IMR-90 (cell line): ENCODE measurements at regions not wholly inside any gene's neighbourhood (a gene's known extent, or its start where the extent isn't known, plus 50 kb on each side); places are given as distances from the start of the nearest gene placed in this dataset.

Experiments used
- ATAC-seq: fragments of 200-7000 bp; cut with Tn5 transposase; 2 replicates; pipeline ENCODE4 v1.9.1; 2020; ENCODE audit warnings: low read depth, mild to moderate bottlenecking, moderate library complexity
- BruUV-seq: library from RNA; stranded (reverse); fragments of 400-500 nt; replicated peaks from 2 replicates; lab custom pipeline; 2021; lab: Mats Ljungman, UMichigan
- CTCF ChIA-PET: fragments of 300-600 bp; formaldehyde crosslinking; extraction: SDS; loops from one replicate; lab custom pipeline; 2021; ENCODE audit warnings: antibody characterized with exemption; lab: Yijun Ruan, JAX
- POLR2A ChIA-PET: fragments of 300-600 bp; sonication (Branson Sonifier 250); formaldehyde crosslinking; loops from one replicate; lab custom pipeline; 2022; ENCODE audit warnings: antibody characterized with exemption; ENCODE audit not compliant: unreplicated experiment; lab: Charles Lee
- DNase-seq: peaks from one replicate; pipeline ENCODE4 v3.0.0; 2013
- H2AFZ ChIP-seq: replicated peaks from 2 replicates; pipeline ENCODE3; 2013; ENCODE audit warnings: low read length, mild to moderate bottlenecking; ENCODE audit not compliant: poor library complexity
- H2AK5ac ChIP-seq: 2 replicates; pipeline ENCODE4 v1.6.1; 2013; ENCODE audit warnings: low read depth, low read length, inconsistent platforms
- H2AK9ac ChIP-seq: replicated peaks from 2 replicates; pipeline ENCODE3; 2013; ENCODE audit warnings: mild to moderate bottlenecking, low read depth, low read length, moderate library complexity; ENCODE audit not compliant: poor library complexity
- H2BK120ac ChIP-seq: 2 replicates; pipeline ENCODE4 v1.6.1; 2013; ENCODE audit warnings: low read depth, low read length, inconsistent platforms
- H2BK15ac ChIP-seq: 3 replicates; pipeline ENCODE4 v1.6.1; 2013; ENCODE audit warnings: low read depth, low read length, inconsistent platforms
- H2BK20ac ChIP-seq: 2 replicates; pipeline ENCODE4 v1.6.1; 2013; ENCODE audit warnings: low read depth, mild to moderate bottlenecking, inconsistent platforms, low read length, moderate library complexity
- H2BK5ac ChIP-seq: 2 replicates; pipeline ENCODE4 v1.6.1; 2013; ENCODE audit warnings: mild to moderate bottlenecking, low read depth, low read length, inconsistent platforms; ENCODE audit not compliant: poor library complexity, severe bottlenecking
- H3K14ac ChIP-seq: replicated peaks from 2 replicates; pipeline ENCODE4 v1.6.1; 2013; ENCODE audit warnings: low read depth, low read length, inconsistent platforms
- H3K18ac ChIP-seq: 2 replicates; pipeline ENCODE4 v1.6.1; 2013; ENCODE audit warnings: low read depth, low read length, control low read depth
- H3K23ac ChIP-seq: 2 replicates; pipeline ENCODE4 v1.6.1; 2013; ENCODE audit warnings: low read depth, low read length, inconsistent platforms
- H3K27ac ChIP-seq: 2 replicates; pipeline ENCODE4 v1.5.1; 2013; ENCODE audit warnings: mild to moderate bottlenecking, control low read depth, low read length; ENCODE audit not compliant: insufficient read depth
- H3K27me3 ChIP-seq: 2 replicates; pipeline ENCODE4 v1.6.1; 2013; ENCODE audit warnings: low read length; ENCODE audit not compliant: control insufficient read depth, insufficient read depth
- H3K36me3 ChIP-seq: 2 replicates; pipeline ENCODE4 v1.6.1; 2013; ENCODE audit warnings: low read length, mixed read lengths; ENCODE audit not compliant: control insufficient read depth, insufficient read depth
- H3K4ac ChIP-seq: 2 replicates; pipeline ENCODE4 v1.6.1; 2013; ENCODE audit warnings: low read depth, low read length, inconsistent platforms
- H3K4me1 ChIP-seq: 2 replicates; pipeline ENCODE4 v1.6.1; 2013; ENCODE audit warnings: low read length, mixed read lengths; ENCODE audit not compliant: control insufficient read depth, insufficient read depth
- H3K4me2 ChIP-seq: 2 replicates; pipeline ENCODE4 v1.6.1; 2013; ENCODE audit warnings: low read depth, mild to moderate bottlenecking, control low read depth, low read length, moderate library complexity
- H3K4me3 ChIP-seq: 2 replicates; pipeline ENCODE4 v1.5.1; 2013; ENCODE audit warnings: low read depth, mild to moderate bottlenecking, control low read depth, low read length, moderate library complexity; ENCODE audit not compliant: insufficient read depth
- H3K56ac ChIP-seq: 2 replicates; pipeline ENCODE4 v1.6.1; 2013; ENCODE audit warnings: low read length, inconsistent platforms; ENCODE audit not compliant: insufficient read depth; ENCODE audit errors: extremely low read depth
- H3K79me1 ChIP-seq, 2 experiments: 2 replicates each; pipeline ENCODE4 v1.6.1; 2013; ENCODE audit warnings: low read length in 2 of 2, inconsistent platforms in 1 of 2, low read depth in 1 of 2
- H3K9ac ChIP-seq: 2 replicates; pipeline ENCODE4 v1.6.1; 2013; ENCODE audit warnings: low read depth, low read length, control low read depth
- H3K9me1 ChIP-seq: 2 replicates; pipeline ENCODE4 v1.6.1; 2013; ENCODE audit warnings: low read length, inconsistent platforms; ENCODE audit not compliant: insufficient read depth
- H3K9me3 ChIP-seq: 2 replicates; pipeline ENCODE4 v1.6.1; 2013; ENCODE audit warnings: low read length; ENCODE audit not compliant: control insufficient read depth, insufficient read depth
- H4K20me1 ChIP-seq: 2 replicates; pipeline ENCODE4 v1.6.1; 2013; ENCODE audit warnings: low read length, inconsistent platforms; ENCODE audit not compliant: insufficient read depth
- H4K5ac ChIP-seq: 2 replicates; pipeline ENCODE4 v1.6.1; 2013; ENCODE audit warnings: mild to moderate bottlenecking, low read depth, low read length, control low read depth
- H4K8ac ChIP-seq, 2 experiments: 2 replicates each; pipeline ENCODE4 v1.6.1; 2013; ENCODE audit warnings: low read depth in 2 of 2, low read length in 2 of 2, control low read depth in 1 of 2, inconsistent platforms in 1 of 2
- H4K91ac ChIP-seq: 2 replicates; pipeline ENCODE4 v1.6.1; 2013; ENCODE audit warnings: low read depth, low read length, inconsistent platforms; ENCODE audit not compliant: insufficient read depth
- BHLHE40 ChIP-seq: fragments of 150-350 bp; IDR thresholded peaks from 2 replicates; pipeline ENCODE4 v1.6.1; 2016; ENCODE audit warnings: mild to moderate bottlenecking, low read depth, low read length
- CEBPB ChIP-seq: IDR thresholded peaks from 2 replicates; pipeline ENCODE4 v1.6.1; 2012; ENCODE audit warnings: low read depth, low read length, improper control_type of control experiment
- CHD1 ChIP-seq: IDR thresholded peaks from 2 replicates; pipeline ENCODE4 v1.6.1; 2012; ENCODE audit warnings: low read depth, low read length, improper control_type of control experiment
- FOS ChIP-seq: fragments of 150-350 bp; IDR thresholded peaks from 2 replicates; pipeline ENCODE4 v1.6.1; 2016; ENCODE audit warnings: low read depth, low read length
- NFE2L2 ChIP-seq: fragments of 150-350 bp; IDR thresholded peaks from 2 replicates; pipeline ENCODE4 v1.6.1; 2016; ENCODE audit warnings: low read depth, mild to moderate bottlenecking, low read length
- POLR2A ChIP-seq: IDR thresholded peaks from 2 replicates; pipeline ENCODE4 v1.6.1; 2012; ENCODE audit warnings: mild to moderate bottlenecking, low read depth, low read length
- RCOR1 ChIP-seq: IDR thresholded peaks from 2 replicates; pipeline ENCODE4 v1.6.1; 2012; ENCODE audit warnings: mild to moderate bottlenecking, low read length, improper control_type of control experiment; ENCODE audit not compliant: insufficient replicate concordance
- RFX5 ChIP-seq: IDR thresholded peaks from 2 replicates; pipeline ENCODE4 v1.8.0; 2012; ENCODE audit warnings: low read depth, mild to moderate bottlenecking, low read length, moderate library complexity
- SMC3 ChIP-seq: fragments of 150-350 bp; IDR thresholded peaks from 2 replicates; pipeline ENCODE4 v1.6.1; 2016; ENCODE audit warnings: low read depth, mild to moderate bottlenecking, antibody characterized with exemption, low read length, moderate library complexity
- WGBS, 2 experiments: methylation state at CpG; one replicate each; pipeline versions ENCODE4 v1.1.5 to v1.1.7; 2013; ENCODE audit warnings: missing lambda C conversion rate in 2 of 2; ENCODE audit not compliant: insufficient read length in 1 of 2; ENCODE audit errors: extremely low coverage in 2 of 2; 5-methylcytosine and 5-hydroxymethylcytosine counted together
- dilution Hi-C: fragments of 300-500 bp; cut with HindIII; formaldehyde crosslinking; loops from one replicate; pipeline ENCODE4 v1.14.3; 2018; ENCODE audit warnings: low sequenced_read_pairs; ENCODE audit not compliant: unreplicated experiment
- in situ Hi-C: fragments of 300-500 bp; cut with MboI; formaldehyde crosslinking; loops from 3 replicates; pipeline ENCODE4 v1.14.3; 2019; ENCODE audit warnings: low sequenced_read_pairs, inconsistent platforms, mixed read lengths
- intact Hi-C: fragments of 100-400 bp; cut with micrococcal nuclease; formaldehyde crosslinking; loops from 2 replicates; pipeline ENCODE4 v1.10.0; 2022
- TF ChIP-seq, protein P1 (sequence below): fragments of 150-350 bp; IDR thresholded peaks from 2 replicates; pipeline ENCODE4 v1.6.1; 2017; ENCODE audit warnings: mild to moderate bottlenecking, antibody characterized with exemption, low read length, low read depth
- TF ChIP-seq, protein P2 (sequence below): fragments of 150-350 bp; IDR thresholded peaks from 2 replicates; pipeline ENCODE4 v1.6.1; 2016; ENCODE audit warnings: low read depth, mild to moderate bottlenecking, low read length, moderate library complexity, borderline replicate concordance

DNA sequence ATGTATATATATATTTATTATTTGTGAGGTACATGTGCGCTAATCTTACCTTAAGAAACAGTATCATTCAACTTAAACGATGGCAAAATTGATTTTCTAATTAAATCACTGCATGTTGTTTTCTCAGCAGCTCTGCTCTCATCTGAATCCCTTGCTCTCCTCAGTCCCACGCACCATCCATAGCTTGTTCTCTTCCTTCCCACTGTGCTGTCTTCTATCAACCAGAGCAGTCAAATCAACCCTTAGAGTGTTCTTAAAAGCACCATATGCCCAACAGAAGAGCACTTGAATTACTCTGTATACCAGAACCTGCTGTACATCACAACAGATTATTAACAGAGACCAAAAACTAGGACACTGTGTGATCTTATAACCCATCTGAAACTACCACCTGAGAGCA is 209.4 kb upstream of the G2E3 start:
- H2AFZ ChIP-seq, result no peak overlapping the region
- H3K79me1 ChIP-seq, result no peaks in the 10 kb centered on the region
- POLR2A ChIA-PET, result no interaction called here
- H4K91ac ChIP-seq, result no peak overlapping the region
- no peak for DNase-seq
- H3K14ac ChIP-seq, result no peak overlapping the region
- H4K20me1 ChIP-seq, result no peaks in the 10 kb centered on the region
- no peak overlapping the region for H2BK120ac ChIP-seq
- no peak overlapping the region for H2BK5ac ChIP-seq
- H4K5ac ChIP-seq, result no peak overlapping the region
- no peak overlapping the region for H3K27ac ChIP-seq
- no peak overlapping the region for H3K56ac ChIP-seq
- no peak overlapping the region for H3K9ac ChIP-seq
- no peak overlapping the region for H3K4me2 ChIP-seq
- intact Hi-C loops, result no loop called here
- ATAC-seq, result no peak
- H3K18ac ChIP-seq, result no peak overlapping the region
- no peak overlapping the region for H2BK20ac ChIP-seq
- H3K4ac ChIP-seq, result no peak overlapping the region
- no TSS peak for BruUV-seq
- 71% methylated on average over 2 of the region's 3 CpGs; no CpG with 5 or more reads in 1 of the 2 experiments for WGBS, 2 experiments
- in situ Hi-C loops, result no loop called here
- TF ChIP-seq RFX5 (no peak), FOS (no peak), CEBPB (no peak), RCOR1 (no peak), NFE2L2 (no peak), CHD1 (no peak), SMC3 (no peak), POLR2A (no peak), BHLHE40 (no peak)
- TF ChIP-seq, protein P1, sequence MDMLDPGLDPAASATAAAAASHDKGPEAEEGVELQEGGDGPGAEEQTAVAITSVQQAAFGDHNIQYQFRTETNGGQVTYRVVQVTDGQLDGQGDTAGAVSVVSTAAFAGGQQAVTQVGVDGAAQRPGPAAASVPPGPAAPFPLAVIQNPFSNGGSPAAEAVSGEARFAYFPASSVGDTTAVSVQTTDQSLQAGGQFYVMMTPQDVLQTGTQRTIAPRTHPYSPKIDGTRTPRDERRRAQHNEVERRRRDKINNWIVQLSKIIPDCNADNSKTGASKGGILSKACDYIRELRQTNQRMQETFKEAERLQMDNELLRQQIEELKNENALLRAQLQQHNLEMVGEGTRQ, result no peak
- TF ChIP-seq, protein P2, sequence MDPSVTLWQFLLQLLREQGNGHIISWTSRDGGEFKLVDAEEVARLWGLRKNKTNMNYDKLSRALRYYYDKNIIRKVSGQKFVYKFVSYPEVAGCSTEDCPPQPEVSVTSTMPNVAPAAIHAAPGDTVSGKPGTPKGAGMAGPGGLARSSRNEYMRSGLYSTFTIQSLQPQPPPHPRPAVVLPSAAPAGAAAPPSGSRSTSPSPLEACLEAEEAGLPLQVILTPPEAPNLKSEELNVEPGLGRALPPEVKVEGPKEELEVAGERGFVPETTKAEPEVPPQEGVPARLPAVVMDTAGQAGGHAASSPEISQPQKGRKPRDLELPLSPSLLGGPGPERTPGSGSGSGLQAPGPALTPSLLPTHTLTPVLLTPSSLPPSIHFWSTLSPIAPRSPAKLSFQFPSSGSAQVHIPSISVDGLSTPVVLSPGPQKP, result no peak
- no peaks in the 10 kb centered on the region for H3K9me1 ChIP-seq
- H3K4me1 ChIP-seq, result no peaks in the 10 kb centered on the region
- no peak overlapping the region for H2AK5ac ChIP-seq
- dilution Hi-C loops, result no loop called here
- H2BK15ac ChIP-seq, result no peak overlapping the region
- no peak overlapping the region for H3K4me3 ChIP-seq
- H3K23ac ChIP-seq, result no peak overlapping the region
- no peaks in the 10 kb centered on the region for H3K36me3 ChIP-seq
- no peak overlapping the region for H2AK9ac ChIP-seq
- H3K9me3 ChIP-seq, result no peaks in the 10 kb centered on the region
- no peaks in the 10 kb centered on the region; the same call in 1 of the 2 replicates for H3K27me3 ChIP-seq
- H4K8ac ChIP-seq, result no peak overlapping the region
- CTCF ChIA-PET, result no interaction called here
